NCI-H2227 (cell line): ENCODE measurements at regions not wholly inside any gene's neighbourhood (a gene's known extent, or its start where the extent isn't known, plus 50 kb on each side); places are given as distances from the start of the nearest gene placed in this dataset.

Experiments
- DNase-seq: peaks from one replicate; lab custom pipeline; 2025; ENCODE audit not compliant: unreplicated experiment; lab: John Stamatoyannopoulos, UW

DNA sequence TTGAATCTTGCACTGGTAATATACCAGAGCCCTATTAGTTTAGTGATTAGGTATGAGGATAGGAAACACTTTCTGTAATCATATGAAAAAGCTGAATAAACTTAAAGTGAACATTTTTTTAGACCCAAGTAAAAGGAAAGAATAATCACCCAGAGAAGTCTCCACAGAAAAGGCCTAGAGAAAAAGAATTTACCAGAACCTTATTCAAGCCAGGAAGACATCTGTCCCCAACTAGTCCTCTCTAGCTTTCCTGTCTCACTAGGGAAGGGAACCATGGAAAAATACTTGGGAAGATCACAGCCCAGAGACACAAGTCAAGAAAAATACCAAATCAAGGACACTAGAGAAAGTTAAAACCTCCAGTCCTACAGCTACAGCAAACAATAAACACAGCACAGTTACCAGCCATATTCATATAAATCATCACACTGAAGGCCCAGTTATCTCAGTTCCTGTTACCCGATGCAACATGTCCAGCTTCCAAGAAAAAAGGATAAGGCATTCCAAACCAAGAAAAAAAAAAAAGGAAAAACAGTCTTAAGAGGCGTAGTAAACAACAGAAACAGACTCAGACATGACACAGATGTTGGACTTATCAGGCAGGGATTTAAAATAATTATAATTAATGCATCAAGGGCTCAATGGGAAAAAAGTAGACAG, 461.5 kb downstream of the IRS1 start:
- DNase-seq, result no peak

DNA sequence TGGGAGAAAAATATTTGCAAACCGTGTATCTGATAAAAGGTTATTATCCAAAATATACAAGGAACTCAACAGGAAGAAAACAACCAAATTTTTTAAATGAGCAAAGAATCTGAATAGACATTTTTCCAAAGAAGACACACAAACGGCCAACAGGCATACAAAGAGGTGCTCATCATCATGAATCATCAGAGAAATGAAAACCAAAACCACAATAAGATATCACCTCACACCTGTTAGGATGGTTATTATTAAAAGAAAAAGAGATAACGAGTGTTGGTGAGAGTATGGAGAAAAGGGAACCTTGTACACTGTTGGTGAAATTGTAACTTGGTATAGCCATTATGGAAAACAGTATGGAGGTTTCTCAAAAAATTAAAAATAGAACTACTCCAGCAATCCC, 463.3 kb downstream of the IRS1 start:
- no peak for DNase-seq

DNA sequence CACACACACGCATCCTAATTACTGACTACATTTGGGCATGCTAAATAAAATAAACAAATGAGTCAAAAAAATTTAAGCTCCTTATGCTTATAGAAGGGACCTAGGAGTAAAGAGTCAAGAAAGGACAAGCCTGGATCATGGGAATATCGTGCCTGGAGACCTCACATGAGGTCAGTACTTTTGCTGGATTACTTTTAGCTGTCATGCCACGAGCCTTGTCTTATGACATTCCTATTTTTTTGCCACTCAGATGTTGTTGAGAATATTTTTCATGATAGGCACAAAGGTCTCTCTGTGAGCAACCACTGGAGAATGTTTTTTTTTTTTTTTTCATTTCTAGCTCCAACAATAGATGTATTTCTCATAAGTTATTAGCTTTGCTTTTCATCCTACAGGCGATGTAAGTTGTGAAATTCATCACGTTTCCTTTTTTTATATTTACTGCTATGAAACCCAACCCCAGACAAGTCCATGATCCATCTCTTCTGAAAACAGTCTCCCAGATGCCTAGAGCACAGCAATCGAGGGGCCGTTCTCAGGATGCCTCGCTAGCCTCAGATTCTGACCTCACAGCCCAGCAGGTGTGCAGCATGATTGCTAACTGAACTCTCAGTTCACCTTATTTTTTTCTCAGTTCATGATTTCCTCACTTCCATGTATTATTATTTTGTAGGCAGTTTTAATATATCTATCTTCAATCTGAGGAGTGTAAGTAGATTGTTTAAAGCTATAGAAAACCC, 464.5 kb downstream of the IRS1 start:
- no peak for DNase-seq

DNA sequence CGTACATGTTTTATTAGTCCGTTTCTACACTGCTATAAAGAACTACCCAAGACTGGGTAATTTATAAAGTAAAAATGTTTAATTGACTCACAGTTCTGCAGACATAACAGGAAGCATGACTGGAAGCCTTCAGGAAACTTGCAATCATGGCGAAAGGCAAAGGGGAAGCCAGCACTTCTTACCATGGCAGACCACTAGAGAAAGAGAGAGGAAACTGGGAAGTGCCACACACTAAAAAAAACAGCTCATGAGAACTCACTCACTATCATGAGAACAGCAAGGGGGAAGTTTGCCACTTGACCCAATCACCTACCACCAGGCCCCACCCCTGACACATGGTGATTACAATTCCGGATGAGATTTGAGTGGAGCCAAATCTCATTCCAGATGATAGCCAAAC, 466.2 kb downstream of the IRS1 start:
- DNase-seq, result no peak

DNA sequence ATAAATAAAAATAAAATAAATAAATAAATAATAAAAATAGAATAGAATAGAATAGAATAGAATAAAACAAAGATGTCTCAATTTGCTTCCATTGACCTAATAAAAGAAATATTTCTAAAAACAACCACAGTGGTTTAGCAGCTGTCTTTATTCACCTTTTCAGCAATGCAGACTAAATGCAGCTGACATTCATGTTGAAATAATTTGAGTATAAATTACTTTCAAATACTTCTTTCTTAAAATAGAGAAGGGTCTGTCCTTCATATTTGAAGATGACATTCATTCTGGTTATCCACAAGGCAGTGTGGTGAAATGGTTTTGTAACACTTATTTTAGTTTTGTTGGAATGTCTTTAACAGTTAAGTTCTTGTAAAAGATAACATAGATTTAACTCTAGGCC, 469.4 kb downstream of the IRS1 start:
- no peak for DNase-seq

DNA sequence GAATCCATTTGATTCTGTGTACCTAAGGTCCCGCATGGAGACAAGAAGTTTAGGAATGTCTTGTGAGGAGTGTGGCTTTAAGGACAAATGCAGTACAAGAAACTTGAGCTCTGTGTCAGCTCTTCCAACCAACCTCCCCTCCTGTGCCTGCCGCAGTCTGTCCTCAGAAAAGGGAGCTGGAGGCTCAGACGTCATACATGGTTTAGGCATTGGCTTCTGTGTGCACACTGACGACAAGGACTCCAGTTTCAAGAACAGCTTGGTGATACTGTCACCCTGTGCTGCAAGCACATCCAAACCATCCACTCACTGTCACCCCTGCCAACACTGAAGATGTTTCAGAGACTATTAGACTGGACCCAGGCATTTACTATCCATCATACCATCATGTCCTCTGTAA, 470.4 kb downstream of the IRS1 start:
- no peak for DNase-seq

DNA sequence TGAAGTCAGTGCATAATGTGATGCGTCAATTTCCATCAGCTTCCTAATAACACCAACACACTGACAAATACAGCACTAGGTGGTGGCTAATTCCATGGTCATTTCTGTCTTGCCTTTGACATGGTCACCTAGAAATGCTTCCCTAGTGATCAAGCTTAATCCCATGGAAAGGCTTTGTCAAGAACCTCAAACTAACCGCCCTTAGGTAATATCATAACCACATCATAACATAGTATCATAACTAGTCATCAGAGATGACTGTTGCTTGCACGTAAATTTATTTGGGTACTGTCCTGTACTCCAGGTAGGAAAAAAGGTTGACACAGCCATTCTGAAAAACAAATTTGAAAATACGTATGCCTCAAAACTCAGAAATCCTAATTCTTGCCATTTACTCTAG, 471.8 kb downstream of the IRS1 start:
- no peak for DNase-seq

DNA sequence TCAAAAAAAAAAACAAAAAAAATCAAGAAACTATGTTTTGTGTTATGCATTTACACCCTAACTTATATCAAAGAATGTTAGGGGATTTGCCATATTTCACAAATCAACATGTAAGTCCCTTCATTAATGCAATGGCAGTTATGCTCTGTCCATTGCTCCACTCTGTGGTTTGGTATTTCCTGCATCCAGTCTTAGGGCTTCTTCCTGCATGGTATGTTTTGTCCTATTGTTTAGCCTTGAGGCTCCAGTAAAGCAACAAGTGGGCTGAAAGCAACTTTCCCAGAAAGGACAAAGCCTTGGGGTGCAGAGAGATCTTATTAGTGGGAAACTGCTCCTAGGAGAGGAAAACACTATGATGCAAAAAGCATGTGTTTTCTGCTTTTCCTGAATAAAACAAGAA, 474.1 kb downstream of the IRS1 start:
- DNase-seq, result no peak

DNA sequence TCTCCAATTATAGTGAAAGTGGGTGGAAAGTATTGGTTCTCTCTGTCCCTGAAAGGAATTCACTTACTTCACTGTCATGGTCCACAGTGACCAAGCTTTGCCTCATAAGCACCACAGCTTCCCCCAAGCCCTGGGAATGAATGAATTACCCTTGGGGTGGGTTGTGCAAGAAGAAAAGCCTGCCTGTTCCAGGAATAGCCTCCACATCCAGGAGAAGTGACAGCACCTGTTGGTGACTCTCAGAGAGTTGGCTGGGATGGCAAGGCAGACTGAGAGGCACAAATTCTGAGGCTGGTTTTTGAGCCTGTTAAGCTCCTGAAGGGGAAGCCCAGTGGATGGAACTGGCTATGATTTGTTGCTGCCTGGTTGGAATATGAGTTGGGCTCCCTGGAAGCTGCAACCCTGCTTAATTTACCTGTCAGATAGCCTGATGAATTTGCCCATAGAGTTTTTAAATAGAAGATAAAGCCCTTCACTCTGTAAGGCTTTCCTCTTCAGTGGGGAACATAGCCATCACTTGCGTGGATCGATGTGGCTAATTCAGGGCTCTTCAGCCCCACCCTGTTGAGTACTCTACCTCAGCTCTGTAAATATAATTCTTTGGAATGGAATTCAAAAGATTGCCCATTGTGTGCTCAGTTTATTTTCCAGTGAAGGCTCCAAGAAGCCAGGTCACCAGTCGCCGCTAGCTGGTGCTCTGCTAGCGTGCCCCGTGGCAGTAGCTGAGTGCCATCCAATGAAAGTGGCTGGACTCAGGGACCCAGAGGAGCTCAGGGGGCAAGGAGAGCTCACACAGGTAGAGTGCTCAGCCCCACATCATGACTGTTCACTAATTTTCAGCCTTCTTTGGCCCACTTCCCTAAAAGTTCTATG, 479.3 kb downstream of the IRS1 start:
- no peak for DNase-seq

DNA sequence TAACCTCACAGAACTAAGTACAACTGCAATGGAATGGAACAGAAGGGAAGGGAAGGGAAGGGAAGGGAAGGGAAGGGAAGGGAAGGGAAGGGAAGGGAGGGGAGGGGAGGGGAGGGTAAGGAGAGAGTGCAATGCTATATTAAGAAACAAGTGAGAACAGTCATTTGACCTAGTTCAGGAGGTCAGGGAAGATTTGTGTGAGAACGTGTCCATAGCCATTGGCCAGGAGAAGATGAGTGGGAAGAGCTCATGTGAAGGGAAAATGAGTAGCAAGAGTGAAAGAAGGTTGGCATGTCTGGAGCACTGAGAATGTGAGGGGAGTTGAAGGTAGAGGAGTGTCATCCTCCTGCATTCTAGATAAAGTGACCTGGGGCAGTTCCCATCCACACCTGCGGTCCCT, 481.6 kb downstream of the IRS1 start:
- no peak for DNase-seq

DNA sequence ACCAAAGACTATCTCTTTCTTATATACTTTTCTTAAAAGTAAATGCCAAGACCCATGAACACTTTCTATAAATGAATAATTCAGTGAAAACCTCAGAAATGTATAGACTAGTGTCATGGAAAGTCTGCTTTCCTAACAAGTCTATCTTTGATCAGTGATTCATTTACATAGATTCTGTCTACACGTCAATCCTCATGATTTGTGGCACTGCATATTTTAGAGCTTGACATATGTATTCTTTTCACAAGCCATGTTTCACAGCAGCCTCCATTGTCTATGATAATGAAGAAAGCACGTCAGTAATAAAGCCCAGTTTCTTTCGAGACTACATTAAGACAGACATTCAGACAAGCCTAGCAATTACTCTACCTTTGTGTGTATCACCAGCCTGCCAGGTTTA, 486.6 kb downstream of the IRS1 start:
- DNase-seq, result no peak

DNA sequence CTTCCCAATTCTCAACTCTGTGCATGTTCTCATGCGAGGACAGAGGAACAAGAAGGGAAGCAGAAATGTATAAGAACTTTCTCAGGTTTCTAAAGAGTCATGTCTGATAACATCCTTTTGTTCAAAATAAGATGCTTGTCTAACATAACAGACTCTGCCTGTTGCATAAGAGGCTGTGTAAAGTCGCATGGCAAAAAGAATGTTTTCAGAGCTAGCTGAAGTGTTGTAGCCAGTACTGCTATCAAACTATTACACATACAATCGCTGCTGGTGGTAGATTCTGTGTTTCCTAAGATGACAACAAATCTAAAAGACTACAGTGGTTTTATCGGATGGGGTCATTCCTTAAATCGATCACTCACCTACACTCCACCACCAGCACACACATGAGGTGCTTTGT, 487.5 kb downstream of the IRS1 start:
- DNase-seq, result no peak

DNA sequence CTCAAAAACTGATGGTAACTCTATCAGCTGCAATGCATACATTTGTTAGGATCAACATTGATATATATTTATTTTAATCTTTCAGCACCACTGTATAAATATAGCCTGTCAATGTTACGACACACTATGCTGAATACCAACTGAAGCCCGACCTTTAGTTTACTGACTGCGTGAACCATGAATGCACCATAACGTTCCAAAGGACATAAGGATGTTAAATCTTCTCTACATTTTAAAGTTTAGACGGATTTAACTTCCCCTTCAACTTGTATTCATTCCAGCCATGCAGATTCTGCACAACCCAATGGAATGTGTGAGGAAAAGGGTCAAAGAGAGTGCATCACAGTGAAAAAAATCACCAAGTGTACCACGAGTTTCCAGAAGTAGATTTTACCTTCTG, 489.5 kb downstream of the IRS1 start:
- DNase-seq, result no peak

DNA sequence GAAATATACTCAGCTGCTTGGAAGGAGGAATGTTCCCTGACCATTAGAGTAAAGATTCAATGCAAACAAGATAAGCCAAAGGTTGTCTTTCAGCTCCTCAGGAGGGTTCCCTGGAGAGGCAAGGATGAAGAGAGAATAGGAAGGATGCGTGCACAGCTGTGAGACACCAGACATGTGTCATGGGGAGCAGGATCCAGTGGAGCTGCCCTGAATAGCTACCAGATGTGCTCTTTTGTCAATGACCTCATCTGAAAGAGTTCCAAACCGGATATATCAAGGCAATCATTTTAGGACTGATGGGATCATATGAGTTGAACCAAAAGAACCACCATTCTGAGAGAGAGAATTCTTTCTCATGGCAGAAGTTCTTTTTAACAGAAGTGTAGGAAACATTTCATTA, 490.6 kb downstream of the IRS1 start:
- no peak for DNase-seq

DNA sequence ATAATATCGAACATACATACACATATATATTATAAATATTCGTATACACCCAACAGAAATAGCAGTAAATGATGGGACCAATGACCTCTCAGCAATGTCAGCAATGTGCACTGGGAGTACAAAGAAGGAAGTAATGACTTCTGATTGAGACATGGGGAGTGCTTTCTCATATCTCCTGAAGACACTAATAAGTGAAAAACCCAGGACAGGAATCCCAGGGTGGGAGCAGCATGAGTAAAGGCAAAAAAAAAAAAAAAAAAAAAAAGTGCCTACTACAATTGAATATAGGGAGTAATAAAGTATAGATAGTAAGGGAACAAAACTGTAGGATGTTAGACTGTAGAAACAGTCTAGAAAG, 491.3 kb downstream of the IRS1 start:
- no peak for DNase-seq

DNA sequence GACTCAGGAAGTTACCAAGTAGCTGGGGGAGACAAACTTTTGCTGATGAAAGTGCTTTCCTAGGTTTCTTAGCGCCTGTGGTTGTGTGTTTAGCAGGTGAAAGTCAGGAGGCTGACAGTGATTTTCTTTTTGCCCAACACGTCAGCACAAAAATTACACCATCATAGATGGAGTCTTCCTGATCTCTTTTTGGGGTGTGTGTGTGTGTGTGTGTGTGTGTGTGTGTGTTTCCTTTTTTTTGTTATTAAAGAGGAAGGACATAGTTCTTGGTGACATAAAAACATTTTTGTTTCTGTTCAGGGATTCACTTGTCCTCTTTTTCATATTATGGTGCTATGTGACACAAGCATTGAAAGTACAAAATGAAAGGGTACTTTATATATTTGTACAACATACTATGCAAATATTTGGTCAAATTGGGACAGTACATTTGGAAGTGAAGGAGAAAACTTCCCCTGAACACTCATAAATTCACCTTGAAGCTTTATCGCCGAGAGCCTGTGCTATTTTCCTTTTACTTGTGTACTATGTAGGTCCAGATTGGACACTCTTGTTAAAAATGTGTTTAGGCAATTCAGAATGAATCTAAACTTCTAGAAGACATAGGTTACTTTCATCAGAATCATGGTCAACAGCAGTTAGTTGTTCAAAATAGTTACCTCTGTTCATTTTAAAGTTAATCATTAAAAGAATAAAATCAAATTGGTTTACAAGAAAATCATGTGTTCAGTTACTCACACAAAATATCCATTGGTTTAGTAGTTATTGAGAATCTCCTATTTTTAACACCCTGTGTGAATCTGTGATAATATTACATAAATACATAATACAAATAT, 491.9 kb downstream of the IRS1 start:
- DNase-seq, result no peak

DNA sequence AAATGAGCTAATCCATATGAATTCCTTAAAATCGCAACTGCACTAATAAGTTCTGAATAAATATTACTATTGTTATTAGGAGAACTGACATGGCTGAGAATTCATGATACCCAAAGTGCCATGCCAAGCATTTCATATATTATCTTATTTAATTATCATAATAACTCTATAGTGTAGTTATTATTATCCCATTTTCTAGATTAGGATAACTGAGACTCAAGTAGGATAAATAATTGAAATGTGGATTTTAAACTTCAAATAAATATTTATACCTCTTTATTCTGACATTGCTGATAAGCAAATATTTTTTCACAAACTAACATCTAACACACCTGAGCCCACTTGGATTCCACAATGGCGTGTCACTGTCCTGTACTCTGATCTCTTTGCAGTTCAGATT, 492.7 kb downstream of the IRS1 start:
- DNase-seq, result no peak

DNA sequence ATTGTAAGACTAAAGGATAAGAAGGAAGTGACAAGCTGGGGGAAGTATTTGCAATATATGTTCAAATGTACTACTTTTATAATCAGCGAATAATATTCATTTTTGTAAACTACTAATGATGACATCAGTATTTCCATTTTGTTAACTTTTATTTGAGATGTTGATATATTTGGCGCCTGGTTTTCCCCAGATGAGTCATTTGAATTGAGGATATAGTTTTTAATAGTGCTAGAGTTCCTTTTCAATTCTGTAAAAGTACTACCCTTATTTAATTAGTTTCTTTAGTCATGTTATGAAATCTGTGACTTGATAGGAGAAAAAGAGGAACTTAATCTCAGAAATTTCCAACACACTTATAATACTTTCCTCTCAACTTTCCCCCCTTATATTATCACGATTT, 495.3 kb downstream of the IRS1 start:
- no peak for DNase-seq

DNA sequence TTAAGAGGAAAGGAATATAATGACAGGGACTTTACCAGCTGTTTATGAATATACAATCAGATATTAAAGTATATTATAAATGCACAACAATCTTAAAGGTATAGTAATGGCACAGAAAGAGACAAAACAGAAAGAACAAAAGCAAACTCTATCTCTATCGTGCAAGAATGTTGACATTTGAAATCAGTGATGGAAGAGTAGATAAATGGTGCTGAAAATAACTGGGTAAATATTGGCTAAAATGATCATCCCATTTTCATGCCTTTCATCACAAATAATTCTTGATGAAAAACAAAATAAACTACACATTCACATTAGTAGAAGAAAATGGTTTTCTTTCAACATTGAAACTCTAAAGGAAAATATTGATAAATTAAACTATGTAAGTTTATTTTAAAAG, 495.9 kb downstream of the IRS1 start:
- no peak for DNase-seq

DNA sequence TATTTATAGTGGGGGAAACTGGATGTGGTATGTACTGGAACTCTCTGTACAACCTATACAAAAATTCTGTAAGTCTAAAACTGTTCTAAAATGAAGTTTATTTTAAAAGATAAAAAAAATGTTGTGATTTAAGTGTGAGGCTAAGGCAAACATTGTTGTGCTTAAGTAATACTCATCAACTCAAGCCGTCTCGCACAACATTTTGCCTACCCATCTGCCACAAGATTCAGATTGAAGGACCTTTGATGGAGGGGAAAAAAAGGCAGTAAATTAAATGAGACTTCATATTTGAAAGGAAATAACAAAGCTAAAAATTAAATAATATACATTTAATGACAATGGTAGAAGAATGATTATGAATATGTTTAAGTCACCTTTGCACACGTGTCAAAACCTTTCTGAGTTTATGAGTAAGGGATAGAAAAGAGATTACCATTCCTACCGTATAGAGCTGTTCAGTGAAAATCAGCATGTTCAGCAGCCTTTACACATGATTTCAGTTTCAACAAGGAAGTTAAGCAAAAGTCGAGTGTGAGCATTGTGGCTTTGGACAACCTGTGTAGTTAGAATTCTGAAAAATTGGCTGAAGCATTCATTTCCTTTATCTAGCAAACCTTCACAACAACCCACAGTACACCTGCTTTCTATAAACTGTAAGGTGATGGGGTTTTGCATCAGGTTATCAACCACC, 499.3 kb downstream of the IRS1 start:
- DNase-seq, result no peak

DNA sequence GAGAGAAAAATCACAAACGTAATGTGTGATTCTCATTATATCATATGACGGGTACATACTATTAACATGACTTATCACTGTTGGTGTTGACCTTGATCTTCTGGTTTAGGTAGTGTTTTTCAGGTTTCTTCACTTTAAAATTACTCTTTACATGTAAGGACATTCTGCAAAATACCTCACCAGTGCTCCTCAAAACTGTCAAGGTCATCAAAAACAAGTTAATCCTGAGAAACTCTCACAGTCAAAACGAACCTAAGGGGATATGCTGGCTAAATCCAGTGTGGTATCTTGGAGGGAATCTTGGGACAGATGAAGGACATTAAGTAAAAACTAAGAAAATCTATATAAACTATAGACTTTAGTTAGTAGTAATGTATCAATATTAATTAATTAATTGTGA, 499.8 kb downstream of the IRS1 start:
- no peak for DNase-seq
